SK-N-SH (cell line): ENCODE measurements at regions not wholly inside any gene's neighbourhood (a gene's known extent, or its start where the extent isn't known, plus 50 kb on each side); places are given as distances from the start of the nearest gene placed in this dataset.

Experiments used
- CTCF ChIA-PET: fragments of 300-600, 350-600 bp; formaldehyde crosslinking; extraction: SDS; loops from one replicate; lab custom pipeline; 2021; lab: Yijun Ruan, JAX
- POLR2A ChIA-PET: fragments of 350-600 bp; sonication (Branson Sonifier 250); formaldehyde crosslinking; extraction: SDS; loops from one replicate; lab custom pipeline; 2020; ENCODE audit warnings: antibody characterized with exemption, inconsistent platforms; lab: Yijun Ruan, JAX
- DNase-seq: peaks from one replicate; pipeline ENCODE4 v3.0.0; 2012
- H2AFZ ChIP-seq: fragments of 200-600 bp; sonication (generic); 2 replicates; pipeline ENCODE4 v1.8.1; 2016; ENCODE audit warnings: antibody characterized with exemption, mild to moderate bottlenecking, low read depth
- H3F3A ChIP-seq: fragments of 200-600 bp; sonication (generic); replicated peaks from 2 replicates; pipeline ENCODE3; 2016; ENCODE audit warnings: antibody characterized with exemption, mild to moderate bottlenecking; ENCODE audit not compliant: insufficient read depth
- H3K27ac ChIP-seq, 2 experiments: fragments of 200-500 bp in 1 of 2; fragments of 200-600 bp in 1 of 2; sonication (Bioruptor generic) in 1 of 2; sonication (generic), shearing (Covaris generic) in 1 of 2; 2 replicates each; pipeline versions ENCODE4 v1.5.1 to v1.6.1; 2014 to 2016; ENCODE audit warnings: low read depth in 2 of 2, inconsistent platforms in 1 of 2, low read length in 1 of 2, mild to moderate bottlenecking in 1 of 2, mixed read lengths in 1 of 2
- H3K27me3 ChIP-seq: fragments of 200-600 bp; sonication (generic), shearing (Covaris generic); 2 replicates; pipeline ENCODE4 v1.6.1; 2016; ENCODE audit warnings: mixed run types; ENCODE audit not compliant: insufficient read depth
- H3K36me3 ChIP-seq, 2 experiments: fragments of 200-500 bp in 1 of 2; fragments of 200-600 bp in 1 of 2; sonication (Bioruptor generic) in 1 of 2; sonication (generic) in 1 of 2; replicated peaks in 1 of 2; 2 replicates each; pipeline versions ENCODE3 to v1.5.1; 2014 to 2016; ENCODE audit warnings: low read length in 1 of 2, mild to moderate bottlenecking in 1 of 2; ENCODE audit not compliant: insufficient read depth in 2 of 2, control insufficient read depth in 1 of 2
- H3K4me1 ChIP-seq, 2 experiments: fragments of 200-500 bp in 1 of 2; fragments of 200-600 bp in 1 of 2; sonication (Bioruptor generic) in 1 of 2; sonication (generic), shearing (Covaris generic) in 1 of 2; 2 replicates each; pipeline versions ENCODE4 v1.5.1 to v1.6.1; 2014 to 2016; ENCODE audit warnings: low read depth in 1 of 2, low read length in 1 of 2, mixed run types in 1 of 2; ENCODE audit not compliant: insufficient read depth in 2 of 2, control insufficient read depth in 1 of 2
- H3K4me2 ChIP-seq: fragments of 200-600 bp; sonication (generic), shearing (Covaris generic); 2 replicates; pipeline ENCODE4 v1.6.1; 2017; ENCODE audit warnings: mixed run types
- H3K4me3 ChIP-seq, 2 experiments: fragments of 200-500 bp in 1 of 2; fragments of 200-600 bp in 1 of 2; sonication (Bioruptor generic) in 1 of 2; sonication (generic), shearing (Covaris generic) in 1 of 2; 2 replicates each; pipeline versions ENCODE4 v1.5.1 to v1.8.1; 2014 to 2016; ENCODE audit warnings: low read depth in 2 of 2, inconsistent platforms in 1 of 2, low read length in 1 of 2, mild to moderate bottlenecking in 1 of 2, mixed read lengths in 1 of 2, moderate library complexity in 1 of 2
- H3K79me2 ChIP-seq: fragments of 200-600 bp; sonication (generic); 2 replicates; pipeline ENCODE4 v1.8.1; 2017; ENCODE audit warnings: mild to moderate bottlenecking; ENCODE audit not compliant: insufficient read depth
- H3K9ac ChIP-seq: fragments of 200-600 bp; sonication (generic); 2 replicates; pipeline ENCODE4 v1.6.1; 2017; ENCODE audit warnings: mixed run types
- H3K9me2 ChIP-seq: fragments of 200-600 bp; sonication (generic); 2 replicates; pipeline ENCODE4 v1.6.1; 2017; ENCODE audit warnings: mixed run types
- H3K9me3 ChIP-seq: fragments of 200-600 bp; sonication (generic); 2 replicates; pipeline ENCODE4 v1.6.1; 2017; ENCODE audit warnings: mixed run types, mild to moderate bottlenecking, moderate library complexity
- H4K20me1 ChIP-seq: fragments of 200-600 bp; sonication (generic); 2 replicates; pipeline ENCODE4 v1.6.1; 2017; ENCODE audit warnings: mild to moderate bottlenecking, mixed run types; ENCODE audit not compliant: insufficient read depth
- CHD2 ChIP-seq: fragments of 150-350 bp; IDR thresholded peaks from 2 replicates; pipeline ENCODE4 v1.6.1; 2018; ENCODE audit warnings: low read length; ENCODE audit not compliant: partially characterized antibody
- ELF1 ChIP-seq: IDR thresholded peaks from 2 replicates; pipeline ENCODE4 v1.4.0; 2012
- EP300 ChIP-seq, 2 experiments: IDR thresholded peaks; 2 replicates each; pipeline versions ENCODE4 v1.4.0 to v1.6.1; 2012; ENCODE audit warnings: borderline replicate concordance in 1 of 2, low read depth in 1 of 2, low read length in 1 of 2
- FOXM1 ChIP-seq: IDR thresholded peaks from 2 replicates; pipeline ENCODE4 v1.4.0; 2012; ENCODE audit warnings: low read depth, mild to moderate bottlenecking
- GABPA ChIP-seq: IDR thresholded peaks from 2 replicates; pipeline ENCODE4 v1.4.0; 2012; ENCODE audit warnings: low read depth, mild to moderate bottlenecking
- GATA2 ChIP-seq: sonication (generic); formaldehyde crosslinking; IDR thresholded peaks from 2 replicates; pipeline ENCODE4 v1.5.0; 2020; ENCODE audit warnings: mild to moderate bottlenecking, missing genetic modification reagents
- JUND ChIP-seq: IDR thresholded peaks from 2 replicates; pipeline ENCODE4 v1.4.0; 2012
- NFIC ChIP-seq: IDR thresholded peaks from 2 replicates; pipeline ENCODE4 v1.4.0; 2012; ENCODE audit warnings: borderline replicate concordance
- POLR2AphosphoS5 ChIP-seq: IDR thresholded peaks from 2 replicates; pipeline ENCODE4 v1.6.1; 2012; ENCODE audit warnings: low read depth, low read length
- RAD21 ChIP-seq: IDR thresholded peaks from 2 replicates; pipeline ENCODE4 v1.6.1; 2012; ENCODE audit warnings: mild to moderate bottlenecking, low read length
- RFX5 ChIP-seq: IDR thresholded peaks from 2 replicates; pipeline ENCODE4 v1.6.1; 2012; ENCODE audit warnings: mild to moderate bottlenecking, improper control_type of control experiment, low read length
- RXRA ChIP-seq: IDR thresholded peaks from 2 replicates; pipeline ENCODE4 v1.4.0; 2012; ENCODE audit warnings: low read depth, mild to moderate bottlenecking, borderline replicate concordance
- SMC3 ChIP-seq: IDR thresholded peaks from 2 replicates; pipeline ENCODE4 v1.6.1; 2012; ENCODE audit warnings: low read depth, low read length, improper control_type of control experiment
- TAF1 ChIP-seq: IDR thresholded peaks from 2 replicates; pipeline ENCODE4 v1.6.1; 2012; ENCODE audit warnings: low read depth, mild to moderate bottlenecking, low read length, moderate library complexity, borderline replicate concordance
- TEAD4 ChIP-seq: IDR thresholded peaks from 2 replicates; pipeline ENCODE4 v1.4.0; 2012; ENCODE audit warnings: mild to moderate bottlenecking, borderline replicate concordance; ENCODE audit not compliant: insufficient read depth
- USF1 ChIP-seq: IDR thresholded peaks from 2 replicates; pipeline ENCODE4 v1.4.0; 2012; ENCODE audit warnings: low read depth, borderline replicate concordance
- WGBS: methylation state at CpG from one replicate; pipeline ENCODE4 v1.1.6; 2017; ENCODE audit warnings: low lambda C conversion rate; 5-methylcytosine and 5-hydroxymethylcytosine counted together
- TF ChIP-seq, protein P1 (sequence below): fragments of 150-350 bp; IDR thresholded peaks from 2 replicates; pipeline ENCODE4 v1.6.1; 2016; ENCODE audit warnings: mild to moderate bottlenecking, low read depth, low read length
- TF ChIP-seq, protein P2 (sequence below): fragments of 200-600 bp; sonication (generic); IDR thresholded peaks from 2 replicates; pipeline ENCODE4 v1.6.1; 2017; ENCODE audit warnings: antibody characterized with exemption, mild to moderate bottlenecking, moderate library complexity
- TF ChIP-seq, protein P3 (sequence below): IDR thresholded peaks from 2 replicates; pipeline ENCODE4 v1.4.0; 2012; ENCODE audit warnings: low read depth

GRCh38 chr4:144403893-144404292 is 242.1 kb upstream of the HHIP start:
- no peak for TF ChIP-seq CHD2
- no peak for TF ChIP-seq GATA2 (CRISPR knock-in tag)
- no peak for TF ChIP-seq POLR2AphosphoS5
- TF ChIP-seq RXRA = no peak
- TF ChIP-seq FOXM1 = no peak
- TF ChIP-seq RAD21 = no peak
- TF ChIP-seq, protein P1, sequence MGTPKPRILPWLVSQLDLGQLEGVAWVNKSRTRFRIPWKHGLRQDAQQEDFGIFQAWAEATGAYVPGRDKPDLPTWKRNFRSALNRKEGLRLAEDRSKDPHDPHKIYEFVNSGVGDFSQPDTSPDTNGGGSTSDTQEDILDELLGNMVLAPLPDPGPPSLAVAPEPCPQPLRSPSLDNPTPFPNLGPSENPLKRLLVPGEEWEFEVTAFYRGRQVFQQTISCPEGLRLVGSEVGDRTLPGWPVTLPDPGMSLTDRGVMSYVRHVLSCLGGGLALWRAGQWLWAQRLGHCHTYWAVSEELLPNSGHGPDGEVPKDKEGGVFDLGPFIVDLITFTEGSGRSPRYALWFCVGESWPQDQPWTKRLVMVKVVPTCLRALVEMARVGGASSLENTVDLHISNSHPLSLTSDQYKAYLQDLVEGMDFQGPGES = no peak
- TF ChIP-seq EP300 (IDR thresholded peaks at IDR 0.05; ENCODE audit: borderline replicate concordance in 1 of 2, low read depth in 1 of 2, low read length in 1 of 2) = no peak
- TF ChIP-seq, protein P2, sequence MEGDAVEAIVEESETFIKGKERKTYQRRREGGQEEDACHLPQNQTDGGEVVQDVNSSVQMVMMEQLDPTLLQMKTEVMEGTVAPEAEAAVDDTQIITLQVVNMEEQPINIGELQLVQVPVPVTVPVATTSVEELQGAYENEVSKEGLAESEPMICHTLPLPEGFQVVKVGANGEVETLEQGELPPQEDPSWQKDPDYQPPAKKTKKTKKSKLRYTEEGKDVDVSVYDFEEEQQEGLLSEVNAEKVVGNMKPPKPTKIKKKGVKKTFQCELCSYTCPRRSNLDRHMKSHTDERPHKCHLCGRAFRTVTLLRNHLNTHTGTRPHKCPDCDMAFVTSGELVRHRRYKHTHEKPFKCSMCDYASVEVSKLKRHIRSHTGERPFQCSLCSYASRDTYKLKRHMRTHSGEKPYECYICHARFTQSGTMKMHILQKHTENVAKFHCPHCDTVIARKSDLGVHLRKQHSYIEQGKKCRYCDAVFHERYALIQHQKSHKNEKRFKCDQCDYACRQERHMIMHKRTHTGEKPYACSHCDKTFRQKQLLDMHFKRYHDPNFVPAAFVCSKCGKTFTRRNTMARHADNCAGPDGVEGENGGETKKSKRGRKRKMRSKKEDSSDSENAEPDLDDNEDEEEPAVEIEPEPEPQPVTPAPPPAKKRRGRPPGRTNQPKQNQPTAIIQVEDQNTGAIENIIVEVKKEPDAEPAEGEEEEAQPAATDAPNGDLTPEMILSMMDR = no peak
- TF ChIP-seq ELF1 = no peak
- TF ChIP-seq NFIC = no peak
- no peak for TF ChIP-seq TAF1
- TF ChIP-seq GABPA = no peak
- no peak for TF ChIP-seq USF1
- TF ChIP-seq, protein P3, sequence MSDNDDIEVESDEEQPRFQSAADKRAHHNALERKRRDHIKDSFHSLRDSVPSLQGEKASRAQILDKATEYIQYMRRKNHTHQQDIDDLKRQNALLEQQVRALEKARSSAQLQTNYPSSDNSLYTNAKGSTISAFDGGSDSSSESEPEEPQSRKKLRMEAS = no peak
- TF ChIP-seq SMC3 = no peak
- TF ChIP-seq JUND = no peak
- no peak for TF ChIP-seq TEAD4
- TF ChIP-seq RFX5 = no peak
- Histone ChIP-seq H3K4me2 (no peak overlapping the region), H3K9me2 (no peaks in the 10 kb centered on the region), H3K4me1 (no peaks in the 10 kb centered on the region), H3F3A (peaks cover 16% of the 10 kb centered on the region), H3K9me3 (peaks cover 1% of the 10 kb centered on the region), H2AFZ (no peak overlapping the region), H3K79me2 (no peaks in the 10 kb centered on the region), H3K36me3 (no peaks in the 10 kb centered on the region), H3K4me3 (no peak overlapping the region), H3K9ac (no peak overlapping the region), H4K20me1 (peaks cover 4% of the 10 kb centered on the region; the same call in 1 of the 2 replicates), H3K27ac (no peak overlapping the region), H3K27me3 (no peaks in the 10 kb centered on the region)
- ChIA-PET CTCF (no interaction called here), POLR2A (no interaction called here)
- no peak for DNase-seq
- WGBS = 0% methylated on average over 1 of the region's 1 CpG
